Activated T-cell treated with anti-CD3 and anti-CD28 coated beads, Interleukin-2, amount 50 U/mL, for 4 hours (primary cell): ENCODE measurements at regions not wholly inside any gene's neighbourhood (a gene's known extent, or its start where the extent isn't known, plus 50 kb on each side); places are given as distances from the start of the nearest gene placed in this dataset.

ENCODE experiments used
- ATAC-seq, 2 donors: fragments of 200-7000 bp; cut with Tn5 transposase; one replicate each; pipeline ENCODE4 v1.10.0; 2021
- DNase-seq: peaks from one replicate; pipeline ENCODE4 v3.0.0-alpha.2; 2020
- H3K27me3 Mint-ChIP-seq: one replicate; pipeline ENCODE4 v1.8.0; 2021; ENCODE audit warnings: low read depth, mixed read lengths
- H3K36me3 Mint-ChIP-seq: one replicate; pipeline ENCODE4 v1.8.0; 2022; ENCODE audit warnings: mixed read lengths; ENCODE audit not compliant: insufficient read depth
- H3K4me1 Mint-ChIP-seq: one replicate; pipeline ENCODE4 v1.8.0; 2021; ENCODE audit warnings: low read depth, mixed read lengths
- H3K4me3 Mint-ChIP-seq: one replicate; pipeline ENCODE4 v1.8.0; 2021; ENCODE audit warnings: mild to moderate bottlenecking, moderate library complexity, mixed read lengths
- H3K9me3 Mint-ChIP-seq: one replicate; pipeline ENCODE4 v1.8.0; 2021; ENCODE audit warnings: mixed read lengths

- no peak overlapping the region for H3K4me3 Mint-ChIP-seq
- DNase-seq = no peak
- no peaks in the 10 kb centered on the region for H3K4me1 Mint-ChIP-seq
- no peaks in the 10 kb centered on the region for H3K36me3 Mint-ChIP-seq
- no peak for ATAC-seq
- H3K27me3 Mint-ChIP-seq = no peaks in the 10 kb centered on the region
- H3K9me3 Mint-ChIP-seq = no peaks in the 10 kb centered on the region
These were observed 214.4 kb downstream of the TMX3 start for GRCh38 chr18:68500556-68500955.

DNA sequence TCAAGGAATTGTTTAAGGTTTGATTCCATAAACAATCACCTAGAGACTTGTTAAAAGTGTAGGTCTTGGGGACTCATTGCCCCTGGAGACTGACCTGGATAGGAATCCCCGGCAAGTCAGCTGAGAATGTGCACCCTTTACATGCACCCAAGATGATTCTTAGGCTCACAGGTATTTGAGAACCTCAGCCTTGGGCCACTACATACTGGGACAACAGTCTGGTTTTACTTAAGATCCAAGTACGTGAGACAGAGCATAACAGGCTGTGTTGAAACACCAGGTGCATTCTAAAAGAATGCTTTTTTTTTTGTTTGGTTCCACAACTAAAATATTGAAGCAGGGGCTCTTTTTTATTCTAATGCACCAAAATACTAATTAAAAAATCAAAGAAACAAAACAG lies 215.8 kb downstream of the TMX3 start:
- H3K27me3 Mint-ChIP-seq = no peaks in the 10 kb centered on the region
- ATAC-seq (no peak), DNase-seq (no peak)
- H3K4me3 Mint-ChIP-seq = no peak overlapping the region
- no peaks in the 10 kb centered on the region for H3K9me3 Mint-ChIP-seq
- H3K4me1 Mint-ChIP-seq = no peaks in the 10 kb centered on the region
- H3K36me3 Mint-ChIP-seq = no peaks in the 10 kb centered on the region

DNA sequence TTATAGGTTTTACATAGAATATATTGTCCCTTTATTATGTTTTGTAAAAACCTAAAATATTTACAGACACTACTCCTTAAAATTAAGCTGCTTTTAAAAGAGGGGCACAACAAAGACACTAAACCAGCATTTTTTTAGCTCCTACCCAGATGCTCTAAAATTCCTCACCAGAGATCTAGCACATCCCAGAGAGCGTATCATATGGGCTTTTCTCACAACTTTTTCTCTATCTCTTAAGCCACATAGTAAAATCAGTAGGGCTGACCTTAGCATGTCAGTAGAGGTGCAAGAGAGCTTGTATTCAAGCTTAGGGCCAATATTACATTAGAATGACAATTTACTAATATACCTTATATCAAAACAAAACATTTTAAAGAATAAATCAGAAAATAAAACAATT lies 216.3 kb downstream of the TMX3 start:
- no peaks in the 10 kb centered on the region for H3K27me3 Mint-ChIP-seq
- H3K4me1 Mint-ChIP-seq = no peaks in the 10 kb centered on the region
- DNase-seq (no peak), ATAC-seq (no peak)
- H3K36me3 Mint-ChIP-seq = no peaks in the 10 kb centered on the region
- H3K4me3 Mint-ChIP-seq = no peak overlapping the region
- H3K9me3 Mint-ChIP-seq = no peaks in the 10 kb centered on the region

DNA sequence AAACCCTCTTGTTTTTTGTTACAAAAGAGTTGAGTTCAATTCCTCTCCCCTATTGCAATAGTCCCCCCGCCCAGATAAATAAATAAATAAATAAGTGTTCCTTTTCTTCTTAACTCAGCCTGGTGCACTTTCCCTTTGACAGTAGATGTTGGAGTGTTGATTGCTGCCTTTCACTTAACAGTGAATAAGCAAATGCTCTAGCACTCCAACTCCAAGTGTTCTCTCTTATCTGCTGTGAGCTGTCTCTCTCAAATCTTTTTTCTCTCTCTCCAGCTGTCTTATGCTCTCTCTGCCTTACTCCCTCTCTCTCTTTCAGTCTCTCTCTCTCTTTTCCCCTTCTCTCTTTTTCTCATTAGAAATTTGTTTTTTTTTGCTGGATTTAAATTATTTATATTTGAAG lies 216.7 kb downstream of the TMX3 start:
- no peaks in the 10 kb centered on the region for H3K9me3 Mint-ChIP-seq
- H3K4me1 Mint-ChIP-seq = no peaks in the 10 kb centered on the region
- no peak for ATAC-seq
- H3K36me3 Mint-ChIP-seq = no peaks in the 10 kb centered on the region
- DNase-seq = no peak
- no peaks in the 10 kb centered on the region for H3K27me3 Mint-ChIP-seq
- no peak overlapping the region for H3K4me3 Mint-ChIP-seq

GRCh38 chr18:68494802-68495581 lies 219.9 kb downstream of the TMX3 start:
- Mint-ChIP-seq H3K4me1 (no peaks in the 10 kb centered on the region), H3K4me3 (no peak overlapping the region), H3K36me3 (no peaks in the 10 kb centered on the region), H3K9me3 (no peaks in the 10 kb centered on the region), H3K27me3 (no peaks in the 10 kb centered on the region)
- ATAC-seq (no peak), DNase-seq (no peak)

DNA sequence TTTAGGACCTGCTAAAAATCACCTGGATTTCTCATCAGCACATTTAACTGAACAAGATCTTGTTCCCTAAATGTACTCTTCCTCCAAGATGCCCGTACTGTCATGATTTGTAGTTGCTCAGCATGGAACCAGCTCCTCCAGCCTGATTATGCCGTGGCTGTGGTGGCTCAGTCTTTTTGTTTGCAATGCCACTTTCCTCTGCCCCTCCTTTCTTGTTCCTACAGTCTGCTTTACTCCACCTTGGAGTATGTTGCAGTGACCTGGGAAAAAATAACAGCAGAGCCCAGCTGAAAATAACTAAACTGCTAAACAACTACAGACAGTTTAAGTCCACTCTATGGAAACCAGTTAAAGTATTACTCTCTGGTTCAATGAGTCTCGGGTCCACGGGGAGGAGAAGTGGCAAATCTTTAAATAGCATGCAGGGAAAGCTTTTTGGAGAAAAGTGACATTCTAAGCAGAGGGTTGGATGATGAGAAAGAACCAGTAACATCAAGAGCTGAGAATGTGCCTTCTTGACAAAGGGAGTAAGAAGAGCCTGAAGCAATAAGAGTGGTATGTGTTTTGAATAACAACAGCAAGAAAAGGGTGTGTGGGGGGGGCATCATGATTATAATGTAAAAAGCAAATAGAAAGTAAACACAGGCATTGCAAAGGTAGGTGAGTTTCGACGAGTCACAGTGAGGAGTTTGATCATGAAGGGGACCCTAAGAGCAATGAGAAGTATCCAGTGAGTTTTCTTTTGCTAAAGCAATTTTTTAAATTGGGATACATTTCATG lies 225.7 kb downstream of the TMX3 start:
- Mint-ChIP-seq H3K4me1 (no peaks in the 10 kb centered on the region), H3K36me3 (no peaks in the 10 kb centered on the region), H3K27me3 (no peaks in the 10 kb centered on the region), H3K9me3 (no peaks in the 10 kb centered on the region), H3K4me3 (no peak overlapping the region)
- no peak for ATAC-seq
- DNase-seq = no peak

DNA sequence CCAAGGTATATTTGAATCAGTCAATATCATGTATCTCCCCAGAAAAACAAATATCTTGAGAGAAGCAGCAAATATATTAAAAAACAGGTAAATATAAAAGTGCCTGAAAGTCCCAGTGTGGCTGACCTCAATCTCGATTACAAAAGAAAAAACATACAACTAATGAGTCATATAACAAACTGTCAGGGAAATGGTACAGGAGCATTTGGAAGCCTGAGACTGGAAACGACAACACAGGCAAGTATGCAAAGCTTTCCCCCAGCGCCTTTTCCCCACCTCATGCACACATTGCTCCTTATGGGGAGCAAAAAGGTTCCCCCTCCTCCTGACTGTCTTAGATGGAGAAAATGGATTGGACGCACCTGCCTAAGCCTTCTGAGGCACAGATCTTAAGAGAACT lies 230.7 kb downstream of the TMX3 start:
- no peak overlapping the region for H3K4me3 Mint-ChIP-seq

GRCh38 chr18:68482815-68483214 lies 232.1 kb downstream of the TMX3 start:
- ATAC-seq (no peak), DNase-seq (no peak)
- H3K4me3 Mint-ChIP-seq = no peak overlapping the region
- H3K9me3 Mint-ChIP-seq = no peaks in the 10 kb centered on the region
- no peaks in the 10 kb centered on the region for H3K27me3 Mint-ChIP-seq
- H3K36me3 Mint-ChIP-seq = no peaks in the 10 kb centered on the region
- H3K4me1 Mint-ChIP-seq = no peaks in the 10 kb centered on the region

More for the DNA sequence above, 230.7 kb downstream of the TMX3 start:
- Mint-ChIP-seq H3K9me3 (no peaks in the 10 kb centered on the region), H3K4me1 (no peaks in the 10 kb centered on the region), H3K36me3 (no peaks in the 10 kb centered on the region), H3K27me3 (no peaks in the 10 kb centered on the region)
- DNase-seq (no peak), ATAC-seq (no peak)

DNA sequence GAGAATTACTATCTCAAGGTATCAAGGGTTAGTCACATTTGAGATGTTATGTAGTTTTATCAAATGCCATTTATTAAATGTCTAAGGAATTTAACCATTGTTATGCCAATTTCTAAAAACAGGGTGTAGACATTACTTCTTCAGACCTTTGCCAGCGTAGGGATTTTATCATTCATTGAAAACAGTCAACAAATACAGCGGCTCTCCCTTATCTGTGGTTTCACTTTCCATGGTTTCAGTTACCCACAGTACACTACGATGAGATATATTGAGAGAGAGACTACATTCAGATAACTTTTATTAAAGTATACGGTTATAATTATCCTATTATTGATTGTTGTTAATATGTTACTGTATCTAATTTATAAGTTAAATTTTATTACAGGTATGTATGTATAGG lies 234.7 kb downstream of the TMX3 start:
- no peaks in the 10 kb centered on the region for H3K36me3 Mint-ChIP-seq
- H3K9me3 Mint-ChIP-seq = no peaks in the 10 kb centered on the region
- no peak for DNase-seq
- H3K4me1 Mint-ChIP-seq = no peaks in the 10 kb centered on the region
- H3K4me3 Mint-ChIP-seq = no peak overlapping the region
- no peaks in the 10 kb centered on the region for H3K27me3 Mint-ChIP-seq
- ATAC-seq = no peak

DNA sequence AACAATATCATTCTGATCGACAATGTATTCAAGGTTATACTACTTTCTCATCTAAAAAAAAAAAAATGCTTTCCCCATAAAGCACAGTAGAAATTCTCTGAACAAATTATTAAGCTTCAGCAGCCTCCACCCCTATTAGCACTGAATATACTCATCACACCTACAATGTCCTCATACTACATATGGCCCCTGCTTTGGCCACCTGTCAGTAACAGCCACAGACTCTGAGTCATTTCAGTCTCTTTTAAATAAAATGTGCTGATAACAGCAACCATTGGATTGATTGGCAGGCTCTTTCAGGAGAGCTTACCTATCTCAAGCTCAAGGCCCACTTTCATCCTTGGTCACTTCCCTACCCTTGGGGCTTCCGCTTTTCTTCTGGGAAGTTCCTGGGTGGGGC lies 236.7 kb downstream of the TMX3 start:
- no peak for ATAC-seq
- Mint-ChIP-seq H3K36me3 (no peaks in the 10 kb centered on the region), H3K4me3 (no peak overlapping the region), H3K27me3 (no peaks in the 10 kb centered on the region), H3K9me3 (no peaks in the 10 kb centered on the region), H3K4me1 (no peaks in the 10 kb centered on the region)
- DNase-seq = no peak

DNA sequence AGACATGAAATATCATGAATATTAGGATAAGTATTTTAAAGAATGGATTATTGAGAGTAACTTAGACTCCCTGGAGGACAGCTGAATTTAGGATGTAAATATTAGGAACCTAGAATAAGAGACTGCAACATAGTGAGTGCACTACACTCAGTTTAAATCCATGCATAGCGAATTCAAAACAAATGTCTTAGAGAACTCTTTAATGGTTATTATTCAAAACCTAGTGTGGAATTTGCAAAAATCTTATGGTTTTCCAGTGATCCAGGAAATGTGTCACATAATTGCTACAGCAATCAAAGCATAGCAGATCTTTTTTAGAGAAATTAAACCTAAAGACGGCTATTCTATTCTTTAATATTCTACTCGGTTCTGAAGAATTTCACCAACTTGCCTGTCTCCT lies 239.0 kb downstream of the TMX3 start:
- no peak for ATAC-seq
- no peaks in the 10 kb centered on the region for H3K9me3 Mint-ChIP-seq

DNA sequence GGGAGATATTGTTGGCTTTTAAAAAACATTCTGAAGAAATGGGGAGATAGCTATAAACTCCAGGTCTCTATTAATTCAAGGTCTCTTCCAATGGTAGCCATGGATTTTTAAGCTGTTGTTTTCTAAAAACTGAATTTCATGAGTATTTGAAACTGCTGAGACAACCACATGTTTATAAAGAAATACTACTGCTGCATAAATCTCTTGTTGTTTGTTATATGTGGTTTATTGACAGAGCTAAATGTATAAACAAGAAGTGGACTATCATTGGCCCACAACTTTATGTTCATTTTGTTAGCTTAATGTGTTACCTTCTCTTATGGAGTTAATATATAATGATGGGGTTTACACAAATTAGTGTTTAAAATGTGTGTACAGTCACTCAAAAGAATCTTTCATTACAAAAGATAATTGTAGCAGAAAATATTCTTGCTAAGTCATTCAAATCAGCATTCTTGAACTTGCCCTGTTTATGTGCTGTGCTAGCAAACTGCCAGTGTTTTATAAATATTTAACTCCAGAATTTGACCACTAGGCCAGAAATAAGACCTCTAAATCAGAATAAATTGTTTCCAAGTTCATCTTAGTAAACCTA lies 242.1 kb downstream of the TMX3 start:
- Mint-ChIP-seq H3K9me3 (no peaks in the 10 kb centered on the region), H3K36me3 (no peaks in the 10 kb centered on the region), H3K4me1 (peaks cover 2% of the 10 kb centered on the region), H3K27me3 (peaks cover 2% of the 10 kb centered on the region), H3K4me3 (no peak overlapping the region)
- DNase-seq = no peak
- ATAC-seq = no peak

More for the DNA sequence above, 239.0 kb downstream of the TMX3 start:
- no peaks in the 10 kb centered on the region for H3K27me3 Mint-ChIP-seq
- no peaks in the 10 kb centered on the region for H3K36me3 Mint-ChIP-seq
- no peak overlapping the region for H3K4me3 Mint-ChIP-seq
- DNase-seq = no peak
- no peaks in the 10 kb centered on the region for H3K4me1 Mint-ChIP-seq

DNA sequence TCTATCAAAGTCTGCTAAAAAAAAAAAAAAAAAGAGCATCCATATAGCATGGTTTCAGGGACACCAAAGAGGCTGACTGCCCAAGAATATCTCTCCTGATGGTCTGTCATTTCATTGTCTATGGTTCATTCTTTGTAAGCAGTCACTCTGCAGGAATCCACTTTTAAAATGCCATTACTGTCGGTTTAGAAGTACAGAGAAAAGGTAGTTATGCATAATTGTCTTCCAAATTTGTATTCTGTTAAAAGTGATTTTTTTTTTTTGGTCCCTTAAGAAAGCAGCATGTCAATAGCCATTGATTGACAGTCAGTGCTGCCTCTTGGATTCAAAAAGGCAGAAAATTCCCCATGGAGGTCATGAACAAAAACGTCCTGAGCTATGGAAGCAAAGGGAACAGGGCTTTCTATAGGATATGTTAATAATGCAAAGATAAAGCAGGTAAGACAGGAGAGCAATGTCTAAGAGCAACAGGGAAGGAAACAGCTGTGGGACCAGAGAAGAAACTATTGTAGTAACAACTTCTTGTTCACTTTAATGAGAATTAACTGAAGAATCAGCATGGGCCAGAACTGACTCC lies 245.8 kb downstream of the TMX3 start:
- Mint-ChIP-seq H3K36me3 (no peaks in the 10 kb centered on the region), H3K9me3 (no peaks in the 10 kb centered on the region), H3K27me3 (peaks cover 2% of the 10 kb centered on the region), H3K4me1 (peaks cover 2% of the 10 kb centered on the region), H3K4me3 (no peak overlapping the region)
- DNase-seq (no peak), ATAC-seq (no peak)

GRCh38 chr18:68467957-68468356 lies 247.0 kb downstream of the TMX3 start:
- ATAC-seq = no peak
- H3K36me3 Mint-ChIP-seq = no peaks in the 10 kb centered on the region
- no peaks in the 10 kb centered on the region for H3K9me3 Mint-ChIP-seq
- peaks cover 2% of the 10 kb centered on the region for H3K27me3 Mint-ChIP-seq
- no peak overlapping the region for H3K4me3 Mint-ChIP-seq
- DNase-seq = no peak
- peaks cover 2% of the 10 kb centered on the region for H3K4me1 Mint-ChIP-seq
